Tibial nerve (tissue), 4 donors: ENCODE measurements at regions not wholly inside any gene's neighbourhood (a gene's known extent, or its start where the extent isn't known, plus 50 kb on each side); places are given as distances from the start of the nearest gene placed in this dataset.
A peak's percentile ranks its signal among the peaks of the same experiment; 100 is the strongest.

Source experiments
- DNase-seq, 2 donors: peaks; one replicate each; pipeline ENCODE4 v3.0.0-alpha.2; 2019; ENCODE audit warnings: low spot score in 2 of 2
- H3K27ac ChIP-seq, 4 donors: fragments of 200-600 bp; sonication (generic) in 3 of 4; one replicate each; pipeline ENCODE4 v1.5.1; 2017 to 2019; ENCODE audit warnings: mild to moderate bottlenecking in 1 of 4
- H3K27me3 ChIP-seq, 2 donors: fragments of 200-600 bp; sonication (generic) in 1 of 2; one replicate each; pipeline versions ENCODE4 v1.5.1 to v1.6.0; 2017 to 2019
- H3K36me3 ChIP-seq, 3 donors: fragments of 200-600 bp; sonication (generic); one replicate each; pipeline ENCODE4 v1.5.1; 2018 to 2019
- H3K4me1 ChIP-seq, 4 donors: fragments of 200-600 bp; sonication (generic) in 3 of 4; one replicate each; pipeline ENCODE4 v1.5.1; 2017 to 2019
- H3K4me3 ChIP-seq, 4 donors: fragments of 200-600 bp; sonication (generic) in 3 of 4; one replicate each; pipeline ENCODE4 v1.5.1; 2017 to 2019; ENCODE audit warnings: mild to moderate bottlenecking in 1 of 4, moderate library complexity in 1 of 4
- H3K9me3 ChIP-seq, 4 donors: fragments of 200-600 bp; sonication (generic) in 3 of 4; one replicate each; pipeline ENCODE4 v1.5.1; 2017 to 2019
- CTCF ChIP-seq, 5 experiments: fragments of 200-600 bp in 3 of 5; fragments of 450-650 bp in 2 of 5; sonication (generic) in 3 of 5; IDR thresholded peaks; one replicate each; pipeline ENCODE4 v1.5.1; 2016 to 2019; ENCODE audit warnings: antibody characterized with exemption in 5 of 5, mild to moderate bottlenecking in 3 of 5, moderate library complexity in 2 of 5
- EP300 ChIP-seq, 2 donors: sonication (generic); formaldehyde crosslinking; IDR thresholded peaks; one replicate each; pipeline ENCODE4 v1.6.1; 2017; ENCODE audit warnings: antibody characterized with exemption in 2 of 2, mild to moderate bottlenecking in 1 of 2
- POLR2A ChIP-seq, 2 donors: fragments of 450-650 bp; IDR thresholded peaks; one replicate each; pipeline ENCODE4 v1.6.1; 2017; ENCODE audit warnings: antibody characterized with exemption in 2 of 2, mild to moderate bottlenecking in 2 of 2, moderate library complexity in 2 of 2
- WGBS, 2 donors: methylation state at CpG; one replicate each; pipeline ENCODE4 v1.1.5; 2018; 5-methylcytosine and 5-hydroxymethylcytosine counted together

- Histone ChIP-seq H3K27me3 (no peaks in the 10 kb centered on the region), H3K36me3 (no peaks in the 10 kb centered on the region), H3K4me1 (peaks cover 0 to 61% (median 14%) of the 10 kb centered on the region in 4 donors), H3K4me3 (no peak overlapping the region), H3K27ac (no peak overlapping the region), H3K9me3 (no peaks in the 10 kb centered on the region)
- TF ChIP-seq EP300 (IDR thresholded peaks at IDR 0.05) (no peak), POLR2A (IDR thresholded peaks at IDR 0.05) (no peak), CTCF (IDR thresholded peaks at IDR 0.05) (no peak)
- no peak for DNase-seq
- WGBS, 2 donors = 11 to 13% methylated on average over 14 of the region's 14 CpGs
Observed at GRCh38 chr12:131618303-131618658, 92.6 kb upstream of the SFSWAP start.

- no peak for DNase-seq
- no peak overlapping the region for H3K27ac ChIP-seq
- H3K4me1 ChIP-seq = peaks cover 0 to 65% (median 14%) of the 10 kb centered on the region in 4 donors
- 13 to 27% methylated on average over 6 of the region's 6 CpGs for WGBS, 2 donors
- no peak overlapping the region for H3K4me3 ChIP-seq
- TF ChIP-seq CTCF (IDR thresholded peaks at IDR 0.05) = no peak
- H3K9me3 ChIP-seq = no peaks in the 10 kb centered on the region
- H3K36me3 ChIP-seq = no peaks in the 10 kb centered on the region
- H3K27me3 ChIP-seq = no peaks in the 10 kb centered on the region
Observed at GRCh38 chr12:131618701-131619100, 92.2 kb upstream of the SFSWAP start.

- H3K4me3 ChIP-seq = no peak overlapping the region
- H3K4me1 ChIP-seq = peaks cover 0 to 70% (median 14%) of the 10 kb centered on the region in 4 donors
- TF ChIP-seq CTCF (IDR thresholded peaks at IDR 0.05) = no peak
- no peak for TF ChIP-seq EP300 (IDR thresholded peaks at IDR 0.05)
- no peak for TF ChIP-seq POLR2A (IDR thresholded peaks at IDR 0.05)
- WGBS, 2 donors = 54 to 57% methylated on average over 12 of the region's 12 CpGs
- H3K9me3 ChIP-seq = no peaks in the 10 kb centered on the region
- no peak overlapping the region for H3K27ac ChIP-seq
- no peaks in the 10 kb centered on the region for H3K27me3 ChIP-seq
- no peak for DNase-seq
- H3K36me3 ChIP-seq = no peaks in the 10 kb centered on the region
Observed at GRCh38 chr12:131619106-131619642, 91.7 kb upstream of the SFSWAP start.

- no peak for DNase-seq
- peak overlapping the region in 1 of 4 donors; percentile 79 for H3K27ac ChIP-seq
- no peaks in the 10 kb centered on the region for H3K9me3 ChIP-seq
- TF ChIP-seq CTCF (IDR thresholded peaks at IDR 0.05) (no peak), EP300 (IDR thresholded peaks at IDR 0.05) (no peak), POLR2A (IDR thresholded peaks at IDR 0.05) (no peak)
- no peaks in the 10 kb centered on the region for H3K27me3 ChIP-seq
- H3K4me3 ChIP-seq = no peak overlapping the region
- 78 to 83% methylated on average over 17 to 19 of the region's 21 CpGs for WGBS, 2 donors
- peaks cover 0 to 77% (median 18%) of the 10 kb centered on the region in 4 donors for H3K4me1 ChIP-seq
- H3K36me3 ChIP-seq = no peaks in the 10 kb centered on the region
Observed at GRCh38 chr12:131619736-131620506, 91.0 kb upstream of the SFSWAP start.

GRCh38 chr12:131620520-131620919 lies 90.4 kb upstream of the SFSWAP start:
- 60 to 79% methylated on average over 6 of the region's 6 CpGs for WGBS, 2 donors
- no peaks in the 10 kb centered on the region for H3K27me3 ChIP-seq

More at GRCh38 chr12:131620520-131620919, 90.4 kb upstream of the SFSWAP start:
- TF ChIP-seq EP300 (IDR thresholded peaks at IDR 0.05) = no peak
- no peak for TF ChIP-seq CTCF (IDR thresholded peaks at IDR 0.05)
- TF ChIP-seq POLR2A (IDR thresholded peaks at IDR 0.05) = no peak
- Histone ChIP-seq H3K9me3 (no peaks in the 10 kb centered on the region), H3K4me1 (peaks cover 0 to 78% (median 18%) of the 10 kb centered on the region in 4 donors), H3K27ac (peak overlapping the region in 2 of 4 donors; percentile 79 to 81), H3K4me3 (no peak overlapping the region), H3K36me3 (no peaks in the 10 kb centered on the region)
- no peak for DNase-seq
